Astrocyte (in vitro differentiated cells and primary cell): ENCODE measurements at regions not wholly inside any gene's neighbourhood (a gene's known extent, or its start where the extent isn't known, plus 50 kb on each side); places are given as distances from the start of the nearest gene placed in this dataset.
"Not testable (repeated sequence)": the region's sequence is repeated elsewhere in the genome, so short reads cannot be mapped to it uniquely, and the experiment has no call there.

Experiments used
- CTCF ChIP-seq: IDR thresholded peaks from 2 replicates; pipeline ENCODE4 v1.5.1; 2011; ENCODE audit warnings: low read depth, mild to moderate bottlenecking, inconsistent platforms, low read length, moderate library complexity; ENCODE audit not compliant: insufficient read depth
- EZH2 ChIP-seq: IDR thresholded peaks from 2 replicates; pipeline ENCODE4 v1.6.1; 2012; ENCODE audit warnings: mild to moderate bottlenecking, low read length, inconsistent platforms; ENCODE audit not compliant: insufficient read depth

GRCh38 chr10:101280921-101281320 lies 51.7 kb upstream of the LBX1 start:
- TF ChIP-seq CTCF, EZH2: not testable (repeated sequence)
